Activated CD4-positive, alpha-beta T cell treated with anti-CD3 and anti-CD28 coated beads for 36 hours (primary cell): ENCODE measurements at regions not wholly inside any gene's neighbourhood (a gene's known extent, or its start where the extent isn't known, plus 50 kb on each side); places are given as distances from the start of the nearest gene placed in this dataset.

Source experiments
- ATAC-seq: fragments of 200-7000 bp; cut with Tn5 transposase; one replicate; pipeline ENCODE4 v1.10.0; 2021; ENCODE audit warnings: mild to moderate bottlenecking, moderate library complexity
- CTCF ChIA-PET: fragments of 350-600 bp; sonication (Branson Sonifier 250); formaldehyde crosslinking; loops from one replicate; lab custom pipeline; 2021; ENCODE audit warnings: antibody characterized with exemption; lab: Charles Lee
- POLR2A ChIA-PET: fragments of 350-600 bp; sonication (Branson Sonifier 250); formaldehyde crosslinking; loops from one replicate; lab custom pipeline; 2021; ENCODE audit warnings: antibody characterized with exemption, inconsistent platforms; lab: Charles Lee
- DNase-seq: peaks from one replicate; pipeline ENCODE4 v3.0.0-alpha.2; 2020
- H3K27ac Mint-ChIP-seq: one replicate; pipeline ENCODE4 v1.8.0; 2021; ENCODE audit warnings: mixed read lengths
- H3K27me3 Mint-ChIP-seq: one replicate; pipeline ENCODE4 v1.8.0; 2021; ENCODE audit warnings: mixed read lengths
- H3K36me3 Mint-ChIP-seq: one replicate; pipeline ENCODE4 v1.8.0; 2021; ENCODE audit warnings: low read depth, mixed read lengths
- H3K4me1 Mint-ChIP-seq: one replicate; pipeline ENCODE4 v1.8.0; 2021; ENCODE audit warnings: mixed read lengths
- H3K4me3 Mint-ChIP-seq: one replicate; pipeline ENCODE4 v1.8.0; 2021; ENCODE audit warnings: mild to moderate bottlenecking, moderate library complexity, mixed read lengths
- H3K9me3 Mint-ChIP-seq: one replicate; pipeline ENCODE4 v1.8.0; 2021; ENCODE audit warnings: low read depth, mixed read lengths
- intact Hi-C, 2 experiments: fragments of 100-400 bp; cut with DNase I in 1 of 2; cut with micrococcal nuclease in 1 of 2; formaldehyde crosslinking; loops; one replicate each; pipeline versions ENCODE4 v1.14.2 to v1.15.1; 2022 to 2024; cut with DNase I, micrococcal nuclease

GRCh38 chr6:15843764-15844163 lies 180.9 kb upstream of the DTNBP1 start:
- H3K4me3 Mint-ChIP-seq, result no peak overlapping the region
- H3K27me3 Mint-ChIP-seq, result peaks cover 9% of the 10 kb centered on the region
- DNase-seq (no peak), ATAC-seq (no peak)
- H3K36me3 Mint-ChIP-seq, result no peaks in the 10 kb centered on the region
- intact Hi-C loops, result no loop called here
- ChIA-PET CTCF (no interaction called here), POLR2A (no interaction called here)
- H3K9me3 Mint-ChIP-seq, result no peaks in the 10 kb centered on the region
- H3K4me1 Mint-ChIP-seq, result no peaks in the 10 kb centered on the region
- no peak overlapping the region for H3K27ac Mint-ChIP-seq

GRCh38 chr6:15843226-15843625 lies 180.4 kb upstream of the DTNBP1 start:
- peaks cover 9% of the 10 kb centered on the region for H3K27me3 Mint-ChIP-seq
- CTCF ChIA-PET, result interaction anchor here (1.2 kb wide), 1 partner anchor 8 kb away, joined by 6 read pairs; no protein-coding TSS in a partner anchor

GRCh38 chr6:15842727-15843117 lies 179.9 kb upstream of the DTNBP1 start:
- Mint-ChIP-seq H3K36me3 (no peaks in the 10 kb centered on the region), H3K27ac (no peak overlapping the region), H3K4me1 (peaks cover 3% of the 10 kb centered on the region), H3K9me3 (no peaks in the 10 kb centered on the region), H3K4me3 (no peak overlapping the region), H3K27me3 (peaks cover 7% of the 10 kb centered on the region)
- CTCF ChIA-PET, result interaction anchor here (1.2 kb wide), 1 partner anchor 9 kb away, joined by 6 read pairs; no protein-coding TSS in a partner anchor
- DNase-seq (no peak), ATAC-seq (no peak)
- intact Hi-C loops, result no loop called here
- POLR2A ChIA-PET, result no interaction called here

More at GRCh38 chr6:15843226-15843625, 180.4 kb upstream of the DTNBP1 start:
- Mint-ChIP-seq H3K4me3 (no peak overlapping the region), H3K36me3 (no peaks in the 10 kb centered on the region), H3K9me3 (no peaks in the 10 kb centered on the region), H3K27ac (no peak overlapping the region), H3K4me1 (no peaks in the 10 kb centered on the region)
- ATAC-seq, result no peak
- intact Hi-C loops, result no loop called here
- POLR2A ChIA-PET, result no interaction called here
- no peak for DNase-seq

DNA sequence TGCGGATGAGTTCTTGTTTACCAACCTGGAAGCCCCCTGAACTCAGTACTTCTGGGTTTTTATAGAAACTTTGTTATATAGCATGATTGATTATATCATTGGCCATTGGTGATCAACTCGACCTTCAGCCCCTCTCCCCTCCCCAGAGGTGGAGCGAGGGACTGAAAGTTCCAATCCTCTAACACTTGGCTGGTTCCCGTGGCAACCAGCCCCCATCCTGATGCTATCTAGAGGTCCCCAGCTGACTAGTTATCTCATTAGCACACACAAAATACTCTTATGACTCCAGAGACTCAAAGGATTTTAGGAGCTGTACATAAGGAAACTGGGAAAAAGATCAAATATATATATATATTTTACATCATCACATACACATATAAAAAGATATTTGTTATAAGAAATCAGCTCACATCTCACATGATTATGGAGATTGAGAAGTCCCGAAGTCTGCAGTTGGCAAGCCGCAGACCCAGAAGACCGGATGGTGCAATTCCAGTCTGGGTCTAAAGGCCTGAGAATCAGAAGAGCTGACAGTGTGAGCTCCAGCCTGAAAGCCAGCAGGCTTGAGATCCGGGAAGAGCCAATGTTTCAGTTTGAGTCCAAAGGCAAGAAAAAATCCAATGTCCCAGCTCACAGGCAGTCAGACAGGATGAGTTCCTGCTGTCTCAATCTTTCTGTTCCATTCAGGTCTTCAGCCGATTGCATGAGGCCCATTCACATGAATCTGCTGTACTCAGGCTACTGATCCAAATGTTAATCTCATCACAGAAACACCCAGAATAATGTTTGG lies 179.3 kb upstream of the DTNBP1 start:
- Mint-ChIP-seq H3K36me3 (no peaks in the 10 kb centered on the region), H3K4me3 (no peak overlapping the region), H3K27me3 (peaks cover 7% of the 10 kb centered on the region), H3K9me3 (no peaks in the 10 kb centered on the region), H3K4me1 (peaks cover 8% of the 10 kb centered on the region), H3K27ac (no peak overlapping the region)
- no peak for ATAC-seq
- CTCF ChIA-PET, result interaction anchor here (0.6 to 1.2 kb wide), 2 partner anchors 9 to 39 kb away, joined by 4 to 6 read pairs; no protein-coding TSS in a partner anchor
- POLR2A ChIA-PET, result no interaction called here
- DNase-seq, result no peak
- intact Hi-C loops, result no loop called here

- peaks cover 12% of the 10 kb centered on the region for H3K27me3 Mint-ChIP-seq
- POLR2A ChIA-PET, result no interaction called here
- no peaks in the 10 kb centered on the region for H3K36me3 Mint-ChIP-seq
- DNase-seq, result no peak
- H3K27ac Mint-ChIP-seq, result no peak overlapping the region
- no peak overlapping the region for H3K4me3 Mint-ChIP-seq
- intact Hi-C loops, result no loop called here
- no peak for ATAC-seq
- CTCF ChIA-PET, result interaction anchor here (0.6 to 1.3 kb wide), 3 partner anchors 104 to 1760 kb away, joined by 3 to 5 read pairs (median 4); partner anchors contain the start of gene FAM8A1
- H3K4me1 Mint-ChIP-seq, result peaks cover 13% of the 10 kb centered on the region
- H3K9me3 Mint-ChIP-seq, result no peaks in the 10 kb centered on the region
Measured at GRCh38 chr6:15839969-15840541, 177.2 kb upstream of the DTNBP1 start.

DNA sequence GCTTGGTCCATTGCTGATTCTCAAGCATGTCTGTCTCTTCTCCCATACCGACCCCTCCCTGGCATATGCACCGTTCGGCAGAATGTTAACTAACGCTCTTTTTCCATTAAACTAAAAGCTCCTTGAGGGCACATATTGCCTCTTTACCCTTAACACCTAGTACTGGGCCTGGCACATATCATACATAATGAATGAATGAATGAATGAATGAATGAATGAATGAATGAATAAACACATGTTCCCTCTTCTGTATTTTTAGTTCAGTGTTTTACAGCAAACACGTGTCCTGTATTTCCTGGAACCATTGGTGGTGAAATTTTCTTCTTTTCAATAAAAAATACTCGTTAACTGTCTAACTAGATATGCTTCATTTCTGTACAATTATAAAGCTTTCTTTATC lies 174.4 kb upstream of the DTNBP1 start:
- intact Hi-C loops, result no loop called here
- CTCF ChIA-PET, result interaction anchor here (1.0 to 2.1 kb wide), 2 partner anchors 157 to 346 kb away, joined by 3 to 4 read pairs; no protein-coding TSS in a partner anchor
- no peaks in the 10 kb centered on the region for H3K36me3 Mint-ChIP-seq
- H3K4me1 Mint-ChIP-seq, result peaks cover 13% of the 10 kb centered on the region
- peak overlapping the region; percentile 28 for H3K27ac Mint-ChIP-seq
- H3K4me3 Mint-ChIP-seq, result no peak overlapping the region
- H3K9me3 Mint-ChIP-seq, result no peaks in the 10 kb centered on the region
- peaks cover 12% of the 10 kb centered on the region for H3K27me3 Mint-ChIP-seq
- DNase-seq, result no peak
- ATAC-seq, result no peak
- POLR2A ChIA-PET, result no interaction called here

- no peak for ATAC-seq
- CTCF ChIA-PET, result interaction anchor here (0.7 to 0.9 kb wide), 4 partner anchors 16 to 242 kb away, joined by 3 to 5 read pairs (median 3); no protein-coding TSS in a partner anchor
- Mint-ChIP-seq H3K4me3 (no peak overlapping the region), H3K27me3 (peaks cover 5% of the 10 kb centered on the region), H3K36me3 (no peaks in the 10 kb centered on the region), H3K27ac (no peak overlapping the region), H3K4me1 (peaks cover 11% of the 10 kb centered on the region), H3K9me3 (no peaks in the 10 kb centered on the region)
- POLR2A ChIA-PET, result interaction anchor here (0.8 kb wide), 1 partner anchor 296 kb away, joined by 4 read pairs; the partner anchor contains the start of gene MYLIP
- DNase-seq, result no peak
- intact Hi-C loops, result no loop called here
Measured at GRCh38 chr6:15832841-15833240, 170.0 kb upstream of the DTNBP1 start.

- no peak overlapping the region for H3K27ac Mint-ChIP-seq
- intact Hi-C loops, result no loop called here
- CTCF ChIA-PET, result interaction anchor here (0.8 to 1.1 kb wide), 4 partner anchors 12 to 138 kb away, joined by 3 to 5 read pairs (median 4); no protein-coding TSS in a partner anchor
- no peak overlapping the region for H3K4me3 Mint-ChIP-seq
- DNase-seq (no peak), ATAC-seq (no peak)
- H3K4me1 Mint-ChIP-seq, result no peaks in the 10 kb centered on the region
- no peaks in the 10 kb centered on the region for H3K36me3 Mint-ChIP-seq
- no peaks in the 10 kb centered on the region for H3K9me3 Mint-ChIP-seq
- POLR2A ChIA-PET, result no interaction called here
- peaks cover 10% of the 10 kb centered on the region for H3K27me3 Mint-ChIP-seq
Measured at GRCh38 chr6:15829156-15829555, 166.3 kb upstream of the DTNBP1 start.

DNA sequence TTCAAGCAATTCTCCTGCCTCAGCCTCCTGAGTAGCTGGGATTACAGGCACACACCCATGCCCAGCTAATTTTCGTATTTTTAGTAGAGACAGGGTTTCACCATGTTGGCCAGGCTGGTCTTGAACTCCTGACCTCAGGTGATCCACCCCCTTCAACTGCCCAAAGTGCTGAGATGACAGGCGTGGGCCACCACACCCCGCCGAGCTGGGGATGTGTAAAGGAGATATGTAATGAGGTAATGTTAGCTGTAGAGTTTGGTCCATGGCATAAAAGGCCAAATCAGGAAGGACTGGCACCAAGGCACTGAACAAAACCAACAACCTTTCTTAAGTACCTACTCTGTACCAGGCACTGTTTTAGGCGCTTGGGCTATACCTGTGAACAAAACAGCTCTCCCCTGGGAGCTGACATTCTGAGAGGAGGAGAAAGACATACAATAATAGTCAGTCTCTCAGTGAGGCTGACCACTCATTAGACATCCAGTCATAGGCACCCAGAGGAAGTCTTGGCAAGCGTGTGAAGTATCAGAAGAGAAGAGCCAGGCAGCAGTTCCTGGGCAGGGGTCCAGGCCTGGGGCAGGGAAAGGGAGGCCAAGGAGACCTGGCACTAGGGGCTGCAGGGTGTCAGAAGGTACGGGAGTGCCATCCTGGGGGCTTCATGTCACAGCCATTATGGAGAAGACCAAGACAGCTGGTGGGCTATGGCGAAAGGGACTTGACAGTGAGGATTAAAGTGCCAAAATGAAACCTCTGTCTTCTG lies 164.8 kb upstream of the DTNBP1 start:
- Mint-ChIP-seq H3K4me3 (no peak overlapping the region), H3K36me3 (no peaks in the 10 kb centered on the region), H3K4me1 (peaks cover 2% of the 10 kb centered on the region), H3K27me3 (peaks cover 14% of the 10 kb centered on the region), H3K27ac (no peak overlapping the region), H3K9me3 (no peaks in the 10 kb centered on the region)
- ChIA-PET CTCF (interaction anchor here (0.6 to 1.0 kb wide), 2 partner anchors 20 to 136 kb away, joined by 3 to 4 read pairs; no protein-coding TSS in a partner anchor), POLR2A (no interaction called here)
- intact Hi-C loops, result no loop called here
- no peak for ATAC-seq
- no peak for DNase-seq

GRCh38 chr6:15826814-15827318 lies 164.0 kb upstream of the DTNBP1 start:
- Mint-ChIP-seq H3K27ac (no peak overlapping the region), H3K27me3 (peaks cover 14% of the 10 kb centered on the region), H3K4me3 (no peak overlapping the region), H3K36me3 (no peaks in the 10 kb centered on the region), H3K4me1 (peaks cover 2% of the 10 kb centered on the region), H3K9me3 (no peaks in the 10 kb centered on the region)
- ChIA-PET POLR2A (no interaction called here), CTCF (interaction anchor here (0.6 to 1.0 kb wide), 2 partner anchors 21 to 135 kb away, joined by 3 to 4 read pairs; no protein-coding TSS in a partner anchor)
- DNase-seq (no peak), ATAC-seq (no peak)
- intact Hi-C loops, result no loop called here

- Mint-ChIP-seq H3K27ac (no peak overlapping the region), H3K4me1 (peaks cover 2% of the 10 kb centered on the region), H3K9me3 (no peaks in the 10 kb centered on the region), H3K36me3 (no peaks in the 10 kb centered on the region), H3K27me3 (peaks cover 14% of the 10 kb centered on the region), H3K4me3 (no peak overlapping the region)
- intact Hi-C loops, result no loop called here
- ChIA-PET POLR2A (no interaction called here), CTCF (no interaction called here)
- ATAC-seq (no peak), DNase-seq (no peak)
Measured at GRCh38 chr6:15825332-15825930, 162.6 kb upstream of the DTNBP1 start.
